ENCODE measurements at regions not wholly inside any gene's neighbourhood (a gene's known extent, or its start where the extent isn't known, plus 50 kb on each side); places are given as distances from the start of the nearest gene placed in this dataset.
"Not testable (repeated sequence)": the region's sequence is repeated elsewhere in the genome, so short reads cannot be mapped to it uniquely, and the experiment has no call there.

DNA sequence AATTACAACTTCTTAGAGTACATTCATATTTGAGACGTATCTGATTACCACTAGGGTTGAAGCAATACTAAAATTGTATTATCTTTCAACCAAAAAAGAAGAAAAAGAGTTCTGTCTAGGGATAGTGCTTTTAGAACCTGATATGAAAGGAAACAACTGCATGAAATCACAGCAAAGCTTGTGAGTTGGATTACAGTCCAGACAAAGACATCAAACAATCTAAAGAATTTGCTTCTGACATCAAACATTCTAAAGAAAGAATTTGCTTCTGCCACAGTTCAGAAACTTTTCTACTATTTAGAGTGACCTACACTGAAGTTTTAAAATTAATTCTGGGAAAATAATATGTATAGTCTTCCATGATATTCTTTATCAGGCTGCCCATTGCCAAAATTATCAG is 1141.1 kb upstream of the ACO1 start:
- no peak for DNase-seq

DNA sequence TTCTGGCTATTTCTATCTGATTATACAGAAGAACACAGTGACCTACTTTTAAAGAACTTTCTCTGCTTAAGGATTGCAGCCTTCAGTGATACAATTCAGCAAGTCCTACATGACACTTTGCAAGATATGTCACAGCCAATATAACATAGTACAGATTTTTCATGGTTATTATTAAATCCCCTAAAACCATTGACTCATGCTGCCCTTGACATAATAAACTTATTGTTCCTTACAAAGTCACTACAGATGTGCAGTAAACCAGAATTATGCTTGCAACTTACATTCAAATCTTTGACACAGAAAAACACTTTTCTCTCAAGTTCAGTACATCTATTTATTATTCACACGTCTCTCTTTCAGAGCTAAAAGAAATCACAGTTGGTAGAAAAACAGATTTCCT is 1136.3 kb upstream of the ACO1 start:
- no peak for DNase-seq

DNA sequence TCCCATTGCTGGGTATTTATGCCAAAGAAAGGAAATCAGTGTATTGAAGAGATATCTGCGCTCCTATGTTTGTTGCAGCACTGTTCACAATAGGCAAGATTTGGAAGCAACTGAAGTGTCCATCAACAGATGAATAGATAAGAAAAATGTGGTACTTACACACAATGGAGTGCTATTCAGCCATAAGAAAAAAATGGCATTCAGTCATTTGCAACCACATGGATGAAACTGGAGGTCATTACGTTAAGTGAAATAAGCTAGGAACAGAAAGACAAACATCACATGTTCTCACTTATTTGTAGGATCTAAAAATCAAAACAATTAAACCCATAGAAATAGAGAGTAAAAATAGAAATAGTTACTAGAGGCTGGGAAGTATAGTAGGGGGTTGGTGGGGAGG is 1133.1 kb upstream of the ACO1 start:
- DNase-seq = no peak

DNA sequence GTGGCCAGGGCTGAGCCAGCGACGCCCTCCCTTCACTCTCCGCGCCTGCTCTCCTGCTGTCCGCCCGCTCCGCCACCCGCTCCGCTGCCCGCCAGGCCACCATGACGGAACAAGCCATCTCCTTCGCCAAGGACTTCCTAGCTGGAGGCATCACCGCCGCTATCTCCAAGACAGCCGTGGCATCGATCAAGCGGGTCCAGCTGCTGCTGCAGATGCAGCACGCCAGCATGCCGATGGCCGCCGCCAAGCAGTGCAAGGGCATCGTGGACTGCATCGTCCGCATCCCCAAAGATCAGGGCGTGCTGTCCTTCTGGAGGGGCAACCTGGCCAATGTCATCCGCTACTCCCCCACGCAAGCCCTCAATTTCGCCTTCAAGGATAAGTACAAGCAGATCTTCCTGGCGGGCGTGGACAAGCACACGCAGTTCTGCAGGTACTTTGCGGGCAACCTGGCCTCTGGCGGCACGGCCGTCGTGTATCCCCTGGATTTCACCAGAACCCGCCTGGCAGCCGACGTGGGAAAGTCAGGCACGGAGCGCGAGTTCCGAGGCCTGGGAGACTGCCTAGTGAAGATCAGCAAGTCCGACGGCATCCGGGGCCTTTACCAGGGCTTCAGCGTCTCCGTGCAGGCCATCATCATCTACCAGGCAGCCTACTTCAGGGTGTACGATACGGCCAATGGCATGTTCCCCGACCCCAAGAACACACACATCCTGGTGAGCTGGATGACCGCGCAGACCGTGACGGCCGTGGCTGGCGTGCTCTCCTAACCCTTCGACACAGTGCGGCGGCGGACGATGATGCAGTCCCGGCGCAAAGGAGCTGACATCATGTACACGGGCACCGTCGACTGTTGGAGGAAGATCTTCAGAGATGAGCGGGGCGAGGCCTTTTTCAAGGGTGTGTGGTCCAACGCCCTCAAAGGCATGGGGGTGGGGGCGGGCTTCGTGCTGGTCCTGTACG is 1130.4 kb upstream of the ACO1 start:
- DNase-seq = no peak

DNA sequence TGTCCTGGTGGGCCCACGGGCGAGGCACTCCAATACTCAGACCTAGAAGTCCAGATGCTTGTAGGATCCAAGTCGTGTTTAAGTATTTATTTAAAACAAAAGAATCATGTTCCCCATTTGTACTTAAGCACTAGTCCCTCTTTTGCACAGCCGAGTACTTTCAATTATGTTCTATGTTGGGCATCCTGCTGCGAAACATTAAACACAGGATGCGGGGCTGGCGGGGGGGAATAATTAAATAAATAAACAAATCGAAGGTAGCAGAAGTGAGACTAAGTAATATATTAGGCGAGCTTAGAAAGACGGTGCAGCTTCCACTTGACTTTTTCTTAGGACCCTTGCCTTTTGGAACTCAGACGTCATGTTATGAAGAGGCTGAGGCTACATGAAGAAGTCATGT is 1129.2 kb upstream of the ACO1 start:
- DNase-seq = no peak

DNA sequence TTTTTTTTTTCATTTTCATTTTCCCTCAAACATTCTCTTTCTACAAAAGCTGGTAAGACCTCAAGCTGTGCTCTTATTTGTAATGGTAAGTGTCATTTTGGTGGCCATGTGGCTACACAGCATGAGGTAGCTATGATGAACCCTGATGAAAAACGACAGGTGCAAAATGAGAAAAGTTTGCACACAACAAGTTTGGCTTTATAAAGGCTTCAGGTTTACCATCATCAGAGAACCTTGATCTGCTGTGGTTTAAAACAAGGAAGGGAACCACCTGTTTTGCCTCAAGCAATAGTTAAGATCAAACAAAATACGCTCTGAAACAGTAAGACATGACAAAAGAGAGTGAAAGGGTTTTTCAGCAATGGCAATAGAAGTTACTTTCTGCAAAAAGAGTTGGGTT is 1124.6 kb upstream of the ACO1 start:
- DNase-seq = no peak

DNA sequence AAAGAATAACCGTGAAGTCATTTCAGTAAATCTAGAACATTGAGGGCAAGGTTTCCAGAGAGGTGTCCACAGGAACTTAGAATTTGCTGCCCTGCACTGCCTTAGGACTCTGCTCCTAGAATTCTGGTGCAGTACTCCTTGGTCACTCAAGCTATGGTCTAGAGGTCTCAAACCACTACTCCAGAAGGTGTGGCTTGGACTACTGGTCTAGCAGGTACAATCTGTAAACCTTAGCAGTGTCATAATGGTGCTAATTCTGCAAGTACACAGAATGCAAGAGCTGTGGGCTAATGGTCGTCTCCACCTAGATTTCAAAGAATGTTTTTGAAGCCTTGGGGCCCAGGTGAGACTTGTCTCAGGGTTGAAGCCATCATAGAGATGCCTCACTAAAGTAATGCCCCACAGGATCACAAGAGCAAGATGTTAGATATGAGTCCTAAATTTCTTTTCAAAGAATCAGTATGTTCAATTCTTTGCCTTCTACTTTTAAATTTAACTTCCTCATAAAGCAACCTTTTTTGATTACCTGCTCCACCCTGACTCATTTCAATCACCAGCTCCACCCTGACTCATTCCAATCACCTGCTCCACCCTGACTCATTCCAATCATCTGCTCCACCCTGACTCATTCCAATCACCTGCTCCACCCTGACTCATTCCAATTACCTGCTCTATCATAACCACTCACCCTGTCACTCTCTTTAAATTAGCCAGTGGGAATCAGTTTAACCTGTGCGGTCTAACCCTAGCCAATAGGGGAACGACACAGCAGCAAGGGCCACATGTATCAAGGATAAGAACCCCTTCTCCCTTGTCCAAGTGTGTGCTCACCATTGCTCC is 1111.8 kb upstream of the ACO1 start:
- peak; percentile 40 for DNase-seq

DNA sequence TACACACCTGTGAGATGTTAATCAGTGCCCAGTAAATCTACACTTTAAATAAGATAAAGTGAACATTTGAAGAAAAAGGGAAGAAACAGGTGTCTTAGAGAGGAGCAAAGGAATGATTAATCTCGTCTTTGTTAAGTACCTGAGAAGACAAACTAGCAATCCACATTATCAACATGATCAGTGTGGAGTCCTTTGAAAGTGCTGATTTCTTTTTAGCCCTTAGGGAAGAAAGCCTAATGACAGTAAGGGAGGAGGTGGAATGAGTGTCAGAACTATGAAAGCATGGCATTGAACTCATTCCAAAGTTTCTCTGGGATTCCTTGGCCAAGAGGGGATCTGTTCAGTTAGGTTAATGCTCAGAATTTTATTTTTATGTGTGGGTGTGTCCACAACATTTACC is 1109.0 kb upstream of the ACO1 start:
- no peak for DNase-seq

DNA sequence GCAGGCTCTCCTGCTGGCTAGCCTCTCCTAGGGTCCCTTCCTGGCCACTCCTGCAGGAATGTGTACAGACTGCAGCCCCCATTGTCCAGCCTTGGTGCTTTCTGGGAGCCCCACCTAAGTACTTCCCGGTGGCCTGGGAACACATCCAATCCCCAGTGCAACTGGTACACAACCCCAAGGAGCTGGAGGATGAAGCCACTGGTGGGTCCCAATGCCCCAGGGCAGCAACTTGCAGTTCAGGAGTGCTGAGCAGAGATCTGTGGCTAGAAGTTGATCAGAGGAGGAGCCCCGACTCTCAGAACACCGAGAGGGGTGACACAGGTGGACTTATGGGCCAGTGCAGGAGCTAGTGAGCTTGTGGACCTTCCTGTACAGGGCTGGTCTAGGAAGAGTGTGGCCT is 1093.7 kb upstream of the ACO1 start:
- no peak for DNase-seq

DNA sequence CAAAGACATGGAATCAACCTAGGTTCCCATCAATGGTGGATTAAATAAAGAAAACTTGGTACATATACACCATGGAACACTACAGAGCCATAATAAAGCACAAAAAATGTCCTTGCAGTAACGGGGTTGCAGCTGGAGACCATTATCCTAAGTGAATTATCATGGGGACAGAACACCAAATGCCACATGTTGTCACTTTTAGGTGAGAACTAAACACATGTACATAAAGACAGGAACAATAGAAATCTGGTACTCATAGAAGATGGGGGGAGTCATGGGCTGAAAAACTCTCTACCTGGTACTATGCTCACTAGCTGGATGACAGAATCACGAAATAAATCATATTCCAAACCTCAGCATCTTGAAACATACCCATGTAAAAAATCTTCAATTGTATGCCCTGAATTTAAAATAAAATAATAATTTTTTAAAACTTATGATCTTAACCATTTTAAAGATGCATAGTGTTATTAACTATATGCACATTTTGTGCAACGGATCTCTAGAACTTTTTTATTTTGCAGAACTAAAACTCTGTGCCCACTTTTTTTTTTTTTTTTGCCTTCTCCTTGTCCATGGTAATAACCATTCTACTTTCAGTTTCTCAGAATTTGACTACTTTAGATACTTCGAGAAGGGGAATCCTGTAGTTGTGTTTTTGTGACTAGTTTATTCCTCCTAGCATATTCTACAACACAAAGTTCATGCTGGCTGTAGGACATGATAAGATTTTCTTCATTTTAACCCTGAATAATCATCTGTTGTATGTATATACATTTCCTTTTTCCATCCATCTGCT is 1081.6 kb upstream of the ACO1 start:
- DNase-seq = no peak

DNA sequence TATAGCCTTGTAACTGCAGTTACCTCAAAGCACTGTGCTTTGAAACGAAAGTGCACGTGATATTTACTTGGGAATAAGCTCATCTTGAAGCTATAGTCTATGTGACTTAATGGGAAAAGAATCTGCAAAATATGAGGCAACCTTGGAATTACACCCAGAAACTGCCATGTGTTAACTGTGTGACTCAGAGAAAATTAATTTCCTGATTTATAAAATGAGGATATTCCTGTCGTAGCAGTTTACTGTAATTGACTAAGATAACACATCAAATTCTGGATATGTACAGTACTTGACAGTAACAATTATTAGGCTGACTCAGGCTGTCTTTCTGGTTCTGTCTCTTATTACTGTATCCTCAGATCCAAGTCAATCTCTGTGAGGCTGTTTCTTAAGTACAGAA is 1079.9 kb upstream of the ACO1 start:
- DNase-seq = no peak

DNA sequence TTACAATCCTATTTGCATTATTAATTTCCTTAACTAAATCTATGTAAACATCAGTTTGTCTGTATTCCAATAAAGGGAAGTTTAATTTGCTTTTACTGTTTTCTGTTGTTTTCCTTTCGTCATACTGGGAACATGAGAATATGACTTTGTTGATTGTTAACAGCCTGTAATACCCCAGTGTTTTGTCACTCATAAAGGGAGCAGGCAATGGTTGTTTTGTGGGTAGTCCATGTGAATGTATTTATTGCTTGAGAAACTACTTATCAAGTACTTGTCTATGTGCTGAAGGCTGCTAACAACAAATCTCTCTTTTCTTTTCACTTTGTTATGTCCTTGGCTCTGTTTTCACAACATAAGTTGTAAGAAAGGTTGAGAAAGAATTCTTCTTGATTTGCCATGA is 1070.2 kb upstream of the ACO1 start:
- no peak for DNase-seq

DNA sequence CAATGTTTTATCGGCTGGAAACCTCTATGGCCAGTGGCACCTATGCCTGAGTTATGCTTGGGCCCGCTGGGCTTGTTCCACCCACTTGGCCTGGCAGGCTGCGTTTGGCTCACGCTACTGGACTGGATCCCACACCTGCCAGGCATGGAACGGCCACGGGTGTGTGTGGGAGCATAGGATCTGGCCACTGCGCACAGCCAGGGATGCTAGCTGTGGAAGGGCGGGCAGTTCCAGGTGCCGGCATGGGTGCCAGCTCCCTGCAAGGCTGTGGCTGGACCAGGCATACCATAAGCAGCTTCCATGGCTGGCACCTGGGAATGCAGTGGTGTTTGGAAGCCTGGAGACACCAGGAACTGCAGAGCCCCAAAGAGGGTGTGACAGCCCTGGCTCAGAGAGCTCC is 1063.9 kb upstream of the ACO1 start:
- no peak for DNase-seq

DNA sequence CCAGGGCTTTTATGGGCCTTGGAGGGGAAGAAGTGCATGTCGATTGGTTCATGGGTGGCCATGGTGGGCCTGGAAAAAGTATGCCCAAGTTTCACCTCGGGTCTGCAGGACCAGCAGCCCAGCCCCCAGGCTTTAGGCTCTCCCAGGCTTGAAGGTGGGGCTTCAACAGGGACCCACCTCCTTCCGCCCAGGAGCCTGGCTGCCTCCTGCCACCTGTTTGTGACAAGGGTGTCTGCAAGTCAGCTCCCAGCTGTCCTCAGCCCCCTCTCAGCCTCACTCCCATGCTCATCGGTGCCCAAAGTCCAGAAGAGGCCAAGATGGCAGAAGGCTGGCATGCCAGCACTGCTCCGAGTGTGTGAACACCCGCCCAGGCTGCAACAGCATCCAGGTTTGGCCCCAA is 1063.2 kb upstream of the ACO1 start:
- DNase-seq = no peak

DNA sequence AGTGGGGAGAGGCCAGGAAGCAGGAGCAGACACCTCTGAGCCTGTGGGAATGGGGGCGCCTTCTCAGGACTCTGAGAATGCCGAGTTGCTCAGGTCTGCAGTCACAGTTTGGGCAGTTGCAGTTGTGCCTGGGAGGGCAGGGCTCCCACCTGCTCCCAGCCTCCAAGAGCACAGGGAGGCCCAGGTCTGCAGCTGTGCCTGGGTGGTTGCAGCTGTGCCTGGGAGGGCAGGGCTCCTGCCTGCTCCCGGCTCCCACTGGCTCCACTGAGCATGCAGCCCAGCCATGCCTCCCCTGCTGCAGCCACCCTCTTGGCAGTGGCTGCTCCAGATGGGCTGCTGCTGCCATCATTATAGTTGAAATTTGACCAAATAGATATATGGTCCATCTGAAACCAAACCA is 1062.8 kb upstream of the ACO1 start:
- no peak for DNase-seq

DNA sequence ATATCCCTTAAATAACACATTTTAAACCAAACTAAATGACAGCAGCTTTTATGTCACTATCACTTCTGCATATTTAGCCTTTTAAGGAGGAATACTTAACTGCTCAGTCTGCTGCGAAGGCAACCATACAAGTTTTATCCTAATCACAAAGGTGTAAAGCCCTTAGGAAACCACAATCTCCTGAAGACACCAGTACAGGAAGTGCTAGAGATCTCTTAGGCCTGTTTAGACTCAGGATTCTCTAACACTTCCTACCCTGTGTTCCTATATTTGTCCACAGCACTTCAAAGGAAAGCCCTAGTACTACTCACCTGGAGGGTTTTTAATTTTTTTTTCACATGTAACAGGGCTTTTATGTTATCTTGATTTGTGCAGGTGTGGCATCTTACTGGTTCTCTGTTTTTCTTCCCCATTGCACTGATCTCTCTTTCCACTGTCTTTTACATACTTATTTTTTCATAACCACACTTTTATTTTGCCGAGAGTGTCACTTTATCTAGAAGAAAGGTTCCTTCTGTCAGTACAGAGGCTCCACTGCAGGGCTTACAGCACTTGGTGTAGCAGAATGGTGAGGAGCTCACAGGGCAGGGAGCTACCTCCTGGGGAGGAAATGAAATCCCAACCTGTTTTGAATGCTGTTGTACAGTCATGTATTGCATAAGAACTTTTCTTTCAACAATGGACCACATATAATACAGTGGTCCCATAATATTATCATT is 1060.6 kb upstream of the ACO1 start:
- DNase-seq = no peak

DNA sequence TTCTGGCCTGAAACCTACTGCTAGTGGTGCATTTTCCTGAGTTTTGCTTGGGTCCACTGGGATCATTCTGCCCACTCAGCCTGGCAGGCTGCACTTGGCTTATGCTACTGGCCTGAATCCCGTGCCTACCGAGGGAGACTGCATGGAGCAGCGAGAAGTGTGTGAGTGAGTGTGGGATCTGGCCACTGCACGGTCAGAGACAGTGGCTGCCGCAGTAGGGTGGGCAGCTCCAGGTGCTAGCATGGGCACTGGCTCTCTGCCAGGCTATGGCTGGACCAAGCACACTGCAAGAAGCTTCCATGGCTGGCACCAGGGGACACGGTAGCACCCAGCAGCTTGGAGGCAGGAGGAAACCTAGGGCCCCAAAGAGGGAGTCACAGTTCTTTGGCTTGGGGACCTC is 1058.7 kb upstream of the ACO1 start:
- DNase-seq = no peak

DNA sequence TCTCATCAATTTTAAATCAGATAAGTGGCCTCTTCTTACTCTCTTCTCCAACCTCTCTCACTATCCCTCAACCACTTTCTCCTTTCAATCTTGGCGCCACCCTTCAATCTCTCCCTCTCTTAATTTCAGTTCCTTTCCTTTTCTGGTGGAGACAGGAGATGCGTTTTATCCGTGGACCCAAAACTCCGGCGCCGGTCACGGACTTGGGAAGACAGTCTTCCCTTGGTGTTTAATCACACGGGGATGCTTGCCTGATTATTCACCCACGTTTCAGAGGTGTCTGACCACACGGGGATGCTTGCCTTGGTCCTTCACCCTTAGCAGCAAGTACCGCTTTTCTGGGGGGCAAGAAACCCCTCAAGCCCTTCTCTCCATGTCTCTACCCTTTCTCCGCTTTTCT is 1057.6 kb upstream of the ACO1 start:
- DNase-seq = not testable (repeated sequence)

DNA sequence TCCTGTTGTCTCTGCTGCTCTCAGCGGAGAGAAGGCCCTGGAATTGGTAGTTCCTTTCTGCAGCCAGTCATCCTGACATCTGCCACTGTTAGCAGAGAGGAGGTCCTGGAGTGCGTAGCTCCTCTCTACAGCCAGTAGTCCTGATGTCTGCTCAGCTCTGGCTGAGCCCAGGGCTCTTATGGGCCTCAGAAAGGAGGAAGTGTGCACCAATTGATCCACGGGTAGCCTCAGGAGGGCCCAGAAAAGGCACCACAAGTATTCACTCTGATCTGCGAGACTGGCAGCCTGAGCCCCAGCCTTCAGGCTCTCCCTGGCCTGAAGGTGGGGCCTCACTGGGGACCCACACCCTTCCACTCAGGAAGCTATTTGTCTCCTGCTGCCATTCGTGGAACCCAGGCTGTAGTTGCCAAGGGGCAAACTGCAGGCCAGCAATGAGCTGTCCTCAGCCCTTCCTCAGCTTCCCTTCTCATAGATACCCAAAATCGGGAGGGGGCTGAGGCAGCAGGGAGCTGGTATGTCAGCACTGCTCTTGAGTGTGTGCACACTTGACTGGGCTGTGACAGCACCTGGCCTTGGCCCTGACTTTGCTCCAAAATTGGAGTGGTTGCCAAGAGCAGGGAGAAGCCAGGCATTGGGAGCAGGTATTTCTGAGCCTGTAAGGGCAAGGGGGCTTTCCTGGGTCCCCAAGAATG is 1049.5 kb upstream of the ACO1 start:
- DNase-seq = no peak

DNA sequence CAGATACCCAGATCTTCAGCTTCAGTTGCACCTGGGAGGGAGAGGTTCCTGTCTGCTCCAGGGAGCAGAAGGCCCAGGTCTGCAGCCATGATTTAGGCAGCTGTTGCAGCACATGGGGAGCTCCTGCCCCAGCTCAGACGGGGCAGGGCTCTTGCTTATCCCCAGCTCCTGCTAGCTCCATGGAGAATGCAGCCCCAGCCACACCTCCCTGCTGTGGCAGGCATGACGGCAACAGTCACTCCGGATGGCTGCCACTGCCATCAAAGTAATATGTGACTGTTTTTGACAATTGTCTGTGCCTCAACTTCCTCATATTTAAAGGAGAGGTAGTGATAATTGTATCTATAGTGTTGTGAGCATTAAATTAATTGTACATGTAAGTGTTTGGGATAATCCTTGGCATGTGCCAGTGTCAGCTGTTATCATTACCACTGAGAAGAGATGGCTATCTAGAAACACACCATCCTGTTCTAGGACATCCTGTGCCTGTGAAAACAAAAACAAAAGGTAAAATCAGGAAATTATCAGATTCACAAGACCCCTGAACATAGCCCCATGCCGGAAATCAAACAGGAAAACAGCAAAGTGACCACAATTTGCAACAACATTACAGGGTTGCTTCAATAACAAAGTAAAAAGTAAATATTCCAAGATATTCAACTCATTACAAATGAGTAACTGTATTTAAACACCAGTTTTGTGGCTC is 1048.8 kb upstream of the ACO1 start:
- no peak for DNase-seq

DNA sequence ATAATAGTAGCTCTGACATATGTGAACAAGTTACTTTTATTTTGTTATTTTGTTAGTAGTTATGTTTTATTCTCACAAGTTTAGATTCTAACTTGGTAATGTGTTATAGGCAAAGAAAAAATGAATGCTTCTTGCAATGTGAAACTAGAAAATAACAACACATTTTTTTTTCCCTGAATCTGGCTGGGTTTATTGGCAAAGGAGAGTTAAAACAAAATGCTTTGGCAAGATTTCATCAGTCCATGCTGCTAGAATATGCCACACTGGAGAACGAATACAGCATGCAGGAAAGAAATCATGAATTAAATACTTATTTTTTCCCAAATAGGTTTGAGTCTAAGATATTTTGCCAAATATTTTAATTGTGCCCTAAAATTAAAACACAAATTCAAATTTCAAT is 1048.1 kb upstream of the ACO1 start:
- no peak for DNase-seq
